Parathyroid adenoma (tissue), 2 donors: ENCODE measurements at regions not wholly inside any gene's neighbourhood (a gene's known extent, or its start where the extent isn't known, plus 50 kb on each side); places are given as distances from the start of the nearest gene placed in this dataset.

Source experiments
- H2AFZ ChIP-seq: fragments of 300-600 bp; sonication (generic); one replicate; pipeline ENCODE4 v1.7.0; 2017; ENCODE audit warnings: antibody characterized with exemption, mild to moderate bottlenecking
- H3K27ac ChIP-seq: fragments of 300-600 bp; sonication (generic); one replicate; pipeline ENCODE4 v1.7.0; 2017
- H3K27me3 ChIP-seq: fragments of 300-600 bp; sonication (generic); one replicate; pipeline ENCODE4 v1.7.0; 2017; ENCODE audit warnings: low read length; ENCODE audit not compliant: control insufficient read depth, insufficient read depth
- H3K36me3 ChIP-seq: fragments of 300-600 bp; sonication (generic); one replicate; pipeline ENCODE4 v1.7.0; 2017; ENCODE audit warnings: low read length; ENCODE audit not compliant: control insufficient read depth, insufficient read depth
- H3K4me1 ChIP-seq: fragments of 300-600 bp; sonication (generic); one replicate; pipeline ENCODE4 v1.7.0; 2017; ENCODE audit warnings: control low read depth
- H3K4me2 ChIP-seq: fragments of 300-600 bp; sonication (generic); one replicate; pipeline ENCODE4 v1.7.0; 2017; ENCODE audit warnings: low read length
- H3K4me3 ChIP-seq: fragments of 300-600 bp; sonication (generic); one replicate; pipeline ENCODE4 v1.7.0; 2017; ENCODE audit warnings: low read depth, low read length
- H3K79me2 ChIP-seq: fragments of 300-600 bp; sonication (generic); one replicate; pipeline ENCODE4 v1.7.0; 2017; ENCODE audit warnings: control low read depth
- H3K9ac ChIP-seq: fragments of 300-600 bp; sonication (generic); one replicate; pipeline ENCODE4 v1.7.0; 2017; ENCODE audit warnings: mild to moderate bottlenecking
- H3K9me3 ChIP-seq: fragments of 300-600 bp; sonication (generic); one replicate; pipeline ENCODE4 v1.7.0; 2017; ENCODE audit warnings: low read length; ENCODE audit not compliant: control insufficient read depth
- TF ChIP-seq, protein P1 (sequence below): fragments of 300-600 bp; sonication (generic); IDR thresholded peaks from one replicate; pipeline ENCODE4 v1.7.0; 2017; ENCODE audit warnings: antibody characterized with exemption, mild to moderate bottlenecking
- donor health status: primary hyperparathyroidism.

DNA sequence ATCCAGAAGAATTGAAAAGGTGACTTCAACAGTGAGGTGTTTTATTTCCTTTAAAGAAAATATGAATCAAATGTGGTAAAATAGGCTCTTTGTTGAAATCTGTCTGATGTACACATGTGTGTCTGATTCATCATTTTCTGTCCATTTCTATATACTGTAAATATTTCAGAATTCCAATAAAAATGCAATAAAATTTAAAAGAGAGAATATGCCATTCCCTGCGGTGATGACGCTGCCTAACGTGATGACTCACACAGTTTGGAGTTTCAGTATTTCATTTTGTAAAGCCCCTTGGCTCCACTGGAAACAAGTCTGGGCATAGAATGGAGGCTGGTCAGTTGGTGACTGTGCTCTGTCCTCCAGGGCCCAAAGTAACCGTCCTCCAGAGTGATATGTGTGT, 482.5 kb upstream of the CDH5 start:
- TF ChIP-seq, protein P1, sequence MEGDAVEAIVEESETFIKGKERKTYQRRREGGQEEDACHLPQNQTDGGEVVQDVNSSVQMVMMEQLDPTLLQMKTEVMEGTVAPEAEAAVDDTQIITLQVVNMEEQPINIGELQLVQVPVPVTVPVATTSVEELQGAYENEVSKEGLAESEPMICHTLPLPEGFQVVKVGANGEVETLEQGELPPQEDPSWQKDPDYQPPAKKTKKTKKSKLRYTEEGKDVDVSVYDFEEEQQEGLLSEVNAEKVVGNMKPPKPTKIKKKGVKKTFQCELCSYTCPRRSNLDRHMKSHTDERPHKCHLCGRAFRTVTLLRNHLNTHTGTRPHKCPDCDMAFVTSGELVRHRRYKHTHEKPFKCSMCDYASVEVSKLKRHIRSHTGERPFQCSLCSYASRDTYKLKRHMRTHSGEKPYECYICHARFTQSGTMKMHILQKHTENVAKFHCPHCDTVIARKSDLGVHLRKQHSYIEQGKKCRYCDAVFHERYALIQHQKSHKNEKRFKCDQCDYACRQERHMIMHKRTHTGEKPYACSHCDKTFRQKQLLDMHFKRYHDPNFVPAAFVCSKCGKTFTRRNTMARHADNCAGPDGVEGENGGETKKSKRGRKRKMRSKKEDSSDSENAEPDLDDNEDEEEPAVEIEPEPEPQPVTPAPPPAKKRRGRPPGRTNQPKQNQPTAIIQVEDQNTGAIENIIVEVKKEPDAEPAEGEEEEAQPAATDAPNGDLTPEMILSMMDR: no peak
- no peak overlapping the region for H3K9ac ChIP-seq
- H3K4me2 ChIP-seq: no peak overlapping the region
- H2AFZ ChIP-seq: no peak overlapping the region
- H3K36me3 ChIP-seq: no peaks in the 10 kb centered on the region
- H3K27me3 ChIP-seq: no peaks in the 10 kb centered on the region
- no peak overlapping the region for H3K27ac ChIP-seq
- H3K4me3 ChIP-seq: no peak overlapping the region
- H3K79me2 ChIP-seq: no peaks in the 10 kb centered on the region
- H3K4me1 ChIP-seq: no peaks in the 10 kb centered on the region
- H3K9me3 ChIP-seq: no peaks in the 10 kb centered on the region

DNA sequence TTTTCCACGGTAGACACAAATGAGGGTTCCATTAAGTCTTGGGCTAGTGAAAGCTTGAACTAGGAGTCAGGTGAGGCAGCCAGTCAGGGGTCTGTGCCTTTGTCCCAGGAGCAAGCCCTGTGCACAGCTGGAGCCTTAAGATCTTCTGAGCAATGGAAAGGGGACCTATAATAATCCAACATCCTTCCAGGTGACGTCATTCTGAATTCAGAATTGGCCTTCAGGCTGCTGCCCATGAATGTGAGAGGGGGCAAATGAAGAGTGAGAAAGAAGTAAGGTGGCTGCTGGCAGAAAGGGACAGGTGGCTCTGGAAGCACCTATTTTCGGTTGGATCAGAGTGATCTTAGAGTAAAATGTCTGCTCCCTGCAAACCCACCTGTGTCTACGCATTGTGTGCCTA, 488.1 kb upstream of the CDH5 start:
- no peaks in the 10 kb centered on the region for H3K27me3 ChIP-seq
- no peaks in the 10 kb centered on the region for H3K36me3 ChIP-seq
- H3K9me3 ChIP-seq: no peaks in the 10 kb centered on the region
- peaks cover 7% of the 10 kb centered on the region for H3K4me1 ChIP-seq
- no peak overlapping the region for H2AFZ ChIP-seq
- H3K27ac ChIP-seq: no peak overlapping the region
- TF ChIP-seq, protein P1: no peak
- H3K4me3 ChIP-seq: no peak overlapping the region
- no peaks in the 10 kb centered on the region for H3K79me2 ChIP-seq
- H3K4me2 ChIP-seq: no peak overlapping the region
- H3K9ac ChIP-seq: no peak overlapping the region

DNA sequence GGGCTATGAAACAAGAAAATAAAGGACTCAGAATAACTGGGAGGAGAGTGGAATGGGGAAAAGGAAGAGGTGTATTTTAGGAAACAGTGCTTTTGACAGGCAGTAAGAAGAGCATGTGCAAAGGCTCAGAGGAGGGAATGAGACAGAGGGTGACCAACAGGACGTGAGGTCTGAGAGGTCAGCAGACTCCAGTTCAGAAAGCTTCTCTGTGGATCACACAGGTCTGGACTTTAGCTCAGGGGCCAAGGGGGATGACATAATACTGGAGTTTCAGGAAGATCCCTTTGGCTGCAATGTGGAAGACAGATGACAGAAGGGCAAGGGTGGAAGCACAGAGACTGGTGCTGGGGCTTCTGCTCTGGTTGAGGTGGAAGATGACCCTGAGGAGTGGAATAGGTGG, 489.9 kb upstream of the CDH5 start:
- Histone ChIP-seq H3K9ac (no peak overlapping the region), H3K27ac (peak overlapping the region; percentile 85), H3K79me2 (no peaks in the 10 kb centered on the region), H3K4me1 (peaks cover 16% of the 10 kb centered on the region), H3K4me3 (no peak overlapping the region), H3K36me3 (no peaks in the 10 kb centered on the region), H3K27me3 (no peaks in the 10 kb centered on the region), H2AFZ (peak overlapping the region; percentile 14), H3K4me2 (no peak overlapping the region), H3K9me3 (no peaks in the 10 kb centered on the region)
- TF ChIP-seq, protein P1: no peak

DNA sequence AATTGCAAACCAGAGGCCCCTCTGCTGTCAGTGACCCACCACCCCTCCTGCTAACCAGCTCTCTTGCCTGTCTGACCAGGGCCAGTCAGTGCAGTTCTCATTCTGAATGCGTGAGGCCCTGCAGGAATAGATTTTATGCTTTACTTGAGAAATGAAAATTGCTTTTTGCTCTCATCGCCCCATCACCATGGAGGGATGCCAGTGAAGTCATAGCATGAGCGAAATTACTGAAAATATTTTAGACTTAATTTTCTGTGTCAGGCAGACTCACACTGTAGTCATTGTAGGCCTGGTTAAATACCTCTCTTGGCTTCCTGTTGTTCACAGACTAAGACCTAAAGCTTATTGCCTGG, 490.5 kb upstream of the CDH5 start:
- no peak overlapping the region for H3K4me3 ChIP-seq
- peak overlapping the region; percentile 85 for H3K27ac ChIP-seq
- no peak overlapping the region for H3K4me2 ChIP-seq
- H3K36me3 ChIP-seq: no peaks in the 10 kb centered on the region
- H2AFZ ChIP-seq: no peak overlapping the region
- H3K9ac ChIP-seq: no peak overlapping the region
- no peaks in the 10 kb centered on the region for H3K27me3 ChIP-seq
- no peaks in the 10 kb centered on the region for H3K79me2 ChIP-seq
- TF ChIP-seq, protein P1: no peak
- peaks cover 16% of the 10 kb centered on the region for H3K4me1 ChIP-seq
- H3K9me3 ChIP-seq: no peaks in the 10 kb centered on the region

DNA sequence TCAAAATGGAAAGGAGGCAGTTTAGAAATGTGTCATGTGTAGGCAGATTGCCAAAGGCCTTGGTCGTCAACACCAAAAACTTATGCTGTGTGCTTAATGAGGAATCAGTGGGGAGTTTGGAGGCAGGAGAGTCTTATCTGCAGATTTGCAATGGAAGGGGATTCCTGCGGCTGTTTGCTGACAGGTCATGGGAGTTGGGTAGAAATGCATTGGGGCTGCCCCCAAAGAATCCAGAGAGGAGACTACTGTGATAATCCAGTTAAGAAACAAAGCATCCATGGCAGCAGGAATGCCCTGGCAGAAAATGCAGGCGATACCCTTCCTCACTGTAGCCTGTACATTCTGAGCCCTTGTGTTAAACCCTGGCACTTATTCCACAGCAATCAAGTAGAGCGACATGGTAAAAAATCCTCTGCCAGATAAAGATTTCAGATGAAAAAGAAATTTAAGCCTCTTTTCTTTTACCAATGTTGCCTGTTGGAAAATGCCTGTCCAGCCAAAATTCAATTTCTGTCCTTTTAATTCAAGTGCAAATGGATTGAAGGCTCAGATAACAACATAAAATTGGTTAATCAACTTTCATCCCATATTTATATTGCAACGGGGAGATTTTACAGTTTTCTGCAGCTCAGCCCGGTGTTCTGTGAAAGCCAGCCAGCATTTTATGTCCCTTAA, 491.0 kb upstream of the CDH5 start:
- H3K9ac ChIP-seq: no peak overlapping the region
- H3K79me2 ChIP-seq: no peaks in the 10 kb centered on the region
- H3K4me3 ChIP-seq: no peak overlapping the region
- no peak overlapping the region for H2AFZ ChIP-seq
- H3K4me1 ChIP-seq: peaks cover 16% of the 10 kb centered on the region
- no peaks in the 10 kb centered on the region for H3K9me3 ChIP-seq
- no peak overlapping the region for H3K4me2 ChIP-seq
- peak overlapping the region; percentile 85 for H3K27ac ChIP-seq
- TF ChIP-seq, protein P1: no peak
- no peaks in the 10 kb centered on the region for H3K27me3 ChIP-seq
- H3K36me3 ChIP-seq: no peaks in the 10 kb centered on the region
